Pancreas (tissue), 10 donors: ENCODE measurements at regions not wholly inside any gene's neighbourhood (a gene's known extent, or its start where the extent isn't known, plus 50 kb on each side); places are given as distances from the start of the nearest gene placed in this dataset.
"Not testable (repeated sequence)": the region's sequence is repeated elsewhere in the genome, so short reads cannot be mapped to it uniquely, and the experiment has no call there.

Experiments
- ATAC-seq, 4 donors: fragments of 200-7000 bp; cut with Tn5 transposase; one replicate each; pipeline versions ENCODE4 v1.8.0 to v1.9.1; 2020; ENCODE audit warnings: mild to moderate bottlenecking in 4 of 4, moderate library complexity in 4 of 4
- DNase-seq, 6 donors: peaks; one replicate each; pipeline ENCODE4 v3.0.0-alpha.2; 2020
- FAIRE-seq: peaks from 2 replicates; lab custom pipeline; 2012; peaks lifted over from hg19 to GRCh38; lab: Jason Lieb, UNC
- H3K27ac ChIP-seq, 4 donors: fragments of 200-600 bp; sonication (generic); 1 replicate in 3 of 4; 2 replicates in 1 of 4; pipeline versions ENCODE4 v1.5.0 to v1.8.0; 2020
- H3K27me3 ChIP-seq, 4 donors: fragments of 200-600 bp; one replicate each; pipeline ENCODE4 v1.8.0; 2021
- H3K36me3 ChIP-seq, 3 donors: fragments of 200-600 bp; sonication (generic) in 1 of 3; one replicate each; pipeline versions ENCODE4 v1.5.0 to v1.8.0; 2020 to 2021
- H3K4me1 ChIP-seq, 3 donors: fragments of 200-600 bp; one replicate each; pipeline ENCODE4 v1.8.0; 2021
- H3K4me3 ChIP-seq, 4 donors: fragments of 200-600 bp; sonication (generic) in 2 of 4; one replicate each; pipeline versions ENCODE4 v1.5.0 to v1.8.0; 2020 to 2021
- H3K9me3 ChIP-seq, 4 donors: fragments of 200-600 bp; one replicate each; pipeline ENCODE4 v1.8.0; 2021
- CTCF ChIP-seq, 4 donors: fragments of 200-600 bp; sonication (generic) in 3 of 4; IDR thresholded peaks; one replicate each; pipeline versions ENCODE4 v1.5.0 to v1.8.0; 2021; ENCODE audit warnings: antibody characterized with exemption in 4 of 4
- WGBS, 2 donors: extraction: QIAGEN DNeasy Blood & Tissue Kit; methylation state at CpG; one replicate each; pipeline ENCODE4 v1.1.7; 2013; 5-methylcytosine and 5-hydroxymethylcytosine counted together
- intact Hi-C, 3 donors: fragments of 100-400 bp; cut with DNase I; formaldehyde crosslinking; loops; one replicate each; pipeline versions ENCODE4 v1.11.1 to v1.14.2; 2022
- donor health status: healthy with polysubstance abuse.
- donor health status: DM: no; HTN: no; CAD: no; lungs with moderate emphysema.
- donor health status: DM: no; HTN: no; CAD: no.
- donor health status: control.
- donor health status: control.
- donor health status: Bipolar disorder and iron deficiency.
- donor health status: DM: yes; HTN: yes; CAD: no.
- donor health status: DM: no; HTN: no; CAD: no.
- donor health status: DM: no; HTN: no; CAD: no.
- donor health status: DM: yes; HTN: yes; CAD: no.

DNA sequence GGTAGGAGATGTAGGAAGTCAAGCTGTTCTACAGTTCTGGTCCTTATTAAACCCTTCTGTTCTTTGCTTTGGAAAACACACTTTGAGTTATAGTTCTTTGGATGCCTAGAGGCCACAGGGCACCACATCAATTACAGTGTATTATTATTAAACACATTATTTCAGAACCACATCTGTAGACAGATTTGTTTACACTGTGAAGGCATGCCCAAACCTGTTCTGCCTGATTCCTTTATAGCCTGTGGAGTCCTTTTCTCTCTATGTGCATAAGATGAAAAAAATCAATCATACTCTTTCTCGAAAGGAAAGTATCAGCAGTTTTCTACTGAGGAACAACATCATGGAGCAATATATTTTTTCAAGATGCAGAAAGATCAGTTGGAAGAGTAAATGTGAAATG lies 371.3 kb upstream of the INTU start:
- Histone ChIP-seq H3K4me3 (no peak overlapping the region), H3K27ac (no peak overlapping the region), H3K4me1 (no peaks in the 10 kb centered on the region), H3K27me3 (no peaks in the 10 kb centered on the region), H3K9me3 (no peaks in the 10 kb centered on the region), H3K36me3 (no peaks in the 10 kb centered on the region)
- no peak for DNase-seq
- WGBS, 2 donors: 14 to 24% methylated on average over 1 of the region's 1 CpG
- no peak for TF ChIP-seq CTCF (IDR thresholded peaks at IDR 0.05)
- intact Hi-C loops: no loop called here
- FAIRE-seq: no peak
- ATAC-seq: no peak

DNA sequence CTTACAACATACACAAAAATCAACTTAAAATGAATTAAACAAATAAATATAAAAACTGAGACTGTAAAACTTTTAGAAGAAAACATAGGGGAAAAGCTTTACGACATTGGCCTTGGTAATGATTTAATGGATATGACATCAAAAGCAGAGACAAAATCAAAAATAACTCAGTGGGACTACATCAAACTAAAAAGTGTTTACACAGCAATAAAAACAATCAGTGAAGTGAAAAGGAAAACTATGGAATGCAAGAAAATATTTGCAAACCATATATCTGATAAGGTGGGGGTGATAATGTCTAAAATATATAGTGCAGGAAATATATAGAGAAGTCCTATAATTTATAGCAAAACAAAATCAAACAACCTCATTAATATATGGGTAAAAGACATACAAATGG lies 364.4 kb upstream of the INTU start:
- no peak overlapping the region for H3K27ac ChIP-seq
- WGBS, 2 donors: 53 to 63% methylated on average over 1 of the region's 1 CpG
- no peak for ATAC-seq
- no peaks in the 10 kb centered on the region for H3K9me3 ChIP-seq
- TF ChIP-seq CTCF (IDR thresholded peaks at IDR 0.05): no peak
- no peaks in the 10 kb centered on the region for H3K36me3 ChIP-seq
- no peak for DNase-seq
- no peaks in the 10 kb centered on the region for H3K4me1 ChIP-seq
- FAIRE-seq: no peak
- H3K27me3 ChIP-seq: no peaks in the 10 kb centered on the region
- H3K4me3 ChIP-seq: no peak overlapping the region
- intact Hi-C loops: no loop called here

GRCh38 chr4:127277023-127277422 lies 355.7 kb upstream of the INTU start:
- 55 to 56% methylated on average over 3 of the region's 3 CpGs for WGBS, 2 donors
- DNase-seq, H3K4me3 ChIP-seq, FAIRE-seq, H3K4me1 ChIP-seq, H3K36me3 ChIP-seq, ATAC-seq, intact Hi-C loops, H3K27ac ChIP-seq, H3K9me3 ChIP-seq, H3K27me3 ChIP-seq: not testable (repeated sequence)

GRCh38 chr4:127284236-127284635 lies 348.5 kb upstream of the INTU start:
- Histone ChIP-seq H3K4me3 (no peak overlapping the region), H3K9me3 (no peaks in the 10 kb centered on the region), H3K27me3 (no peaks in the 10 kb centered on the region), H3K4me1 (no peaks in the 10 kb centered on the region), H3K27ac (no peak overlapping the region), H3K36me3 (no peaks in the 10 kb centered on the region)
- intact Hi-C loops: no loop called here
- ATAC-seq (no peak), DNase-seq (no peak), FAIRE-seq (no peak)
- TF ChIP-seq CTCF (IDR thresholded peaks at IDR 0.05): no peak

DNA sequence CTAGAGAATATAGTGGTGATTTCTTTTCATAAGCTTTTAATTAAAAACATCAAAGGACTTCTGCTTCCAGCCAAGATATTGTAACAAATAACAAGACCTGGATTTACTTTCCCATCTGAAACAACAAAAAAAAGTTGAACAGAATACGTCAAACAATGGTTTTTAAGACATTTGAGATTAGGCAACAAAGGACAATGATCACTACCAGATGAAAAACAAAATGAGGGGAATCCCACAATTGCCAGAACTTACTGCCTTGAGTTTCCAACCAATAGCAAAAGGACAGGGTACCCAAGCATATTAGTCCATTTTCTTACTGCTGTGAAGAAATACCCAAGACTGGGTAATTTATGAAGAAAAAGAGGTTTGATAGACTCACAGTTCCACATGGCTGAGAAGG lies 341.4 kb upstream of the INTU start:
- Histone ChIP-seq H3K9me3 (no peaks in the 10 kb centered on the region), H3K27ac (no peak overlapping the region), H3K36me3 (no peaks in the 10 kb centered on the region), H3K4me3 (no peak overlapping the region), H3K27me3 (no peaks in the 10 kb centered on the region), H3K4me1 (no peaks in the 10 kb centered on the region)
- FAIRE-seq (no peak), DNase-seq (no peak), ATAC-seq (no peak)
- no peak for TF ChIP-seq CTCF (IDR thresholded peaks at IDR 0.05)
- intact Hi-C loops: no loop called here
- 22 to 35% methylated on average over 1 of the region's 1 CpG for WGBS, 2 donors

DNA sequence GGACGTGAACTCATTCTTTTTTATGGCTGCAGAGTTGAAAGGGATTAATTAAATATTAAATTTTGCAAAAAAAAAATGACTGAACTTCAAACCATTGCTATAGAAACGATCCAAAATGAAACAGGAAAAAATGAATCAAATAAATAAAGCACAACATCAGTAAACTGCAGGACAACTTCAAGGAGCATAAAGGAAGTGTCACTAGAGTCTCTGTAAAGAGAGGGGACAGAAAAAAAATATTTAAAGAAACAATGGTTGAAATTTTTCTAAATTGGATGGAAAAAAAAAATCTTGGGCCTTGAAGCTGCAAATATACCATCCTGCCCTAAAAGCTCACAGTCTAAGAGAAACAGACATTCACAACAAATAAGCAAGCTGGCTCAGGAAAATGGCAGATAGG lies 339.3 kb upstream of the INTU start:
- intact Hi-C loops: no loop called here
- no peak for FAIRE-seq
- DNase-seq: no peak
- no peak for ATAC-seq
- no peak overlapping the region for H3K4me3 ChIP-seq
- 7 to 15% methylated on average over 2 of the region's 2 CpGs for WGBS, 2 donors
- peaks cover 0 to 3% (median 0%) of the 10 kb centered on the region in 4 donors for H3K9me3 ChIP-seq
- H3K27ac ChIP-seq: no peak overlapping the region
- no peaks in the 10 kb centered on the region for H3K4me1 ChIP-seq
- no peaks in the 10 kb centered on the region for H3K27me3 ChIP-seq
- no peak for TF ChIP-seq CTCF (IDR thresholded peaks at IDR 0.05)
- no peaks in the 10 kb centered on the region for H3K36me3 ChIP-seq
